Endodermal cell (in vitro differentiated cells): ENCODE measurements at regions not wholly inside any gene's neighbourhood (a gene's known extent, or its start where the extent isn't known, plus 50 kb on each side); places are given as distances from the start of the nearest gene placed in this dataset.

ENCODE experiments used
- DNase-seq: peaks from one replicate; pipeline ENCODE4 v3.0.0-alpha.2; 2017
- H3K27ac ChIP-seq: 2 replicates; pipeline ENCODE4 v1.5.1; 2013; ENCODE audit warnings: mild to moderate bottlenecking, low read depth, low read length, moderate library complexity
- H3K27me3 ChIP-seq: 2 replicates; pipeline ENCODE4 v1.6.1; 2013; ENCODE audit warnings: mild to moderate bottlenecking, low read length, moderate library complexity; ENCODE audit not compliant: insufficient read depth, control insufficient read depth, poor library complexity, severe bottlenecking
- H3K36me3 ChIP-seq: 2 replicates; pipeline ENCODE4 v1.7.0; 2013; ENCODE audit warnings: mild to moderate bottlenecking, low read length, moderate library complexity; ENCODE audit not compliant: control insufficient read depth, insufficient read depth
- H3K4me1 ChIP-seq: one replicate; pipeline ENCODE4 v1.7.0; 2013; ENCODE audit warnings: low read length; ENCODE audit not compliant: control insufficient read depth, insufficient read depth
- H3K4me3 ChIP-seq: 2 replicates; pipeline ENCODE4 v1.5.1; 2013; ENCODE audit warnings: mild to moderate bottlenecking, low read length, moderate library complexity
- H3K9ac ChIP-seq: 2 replicates; pipeline ENCODE4 v1.6.1; 2013; ENCODE audit warnings: mild to moderate bottlenecking, low read length, moderate library complexity; ENCODE audit not compliant: poor library complexity, severe bottlenecking; ENCODE audit errors: extremely low read depth
- H3K9me3 ChIP-seq: 2 replicates; pipeline ENCODE4 v1.6.1; 2013; ENCODE audit warnings: mild to moderate bottlenecking, low read length, moderate library complexity; ENCODE audit not compliant: control insufficient read depth
- H3K27ac Mint-ChIP-seq: 2 replicates; pipeline ENCODE4 v1.8.0; 2020; ENCODE audit warnings: mixed read lengths
- H3K27me3 Mint-ChIP-seq: 2 replicates; pipeline ENCODE4 v1.8.0; 2021; ENCODE audit warnings: mild to moderate bottlenecking, mixed read lengths; ENCODE audit not compliant: insufficient read depth
- H3K36me3 Mint-ChIP-seq: 2 replicates; pipeline ENCODE4 v1.8.0; 2020; ENCODE audit warnings: low read depth, mixed read lengths
- H3K4me1 Mint-ChIP-seq: 2 replicates; pipeline ENCODE4 v1.8.0; 2020; ENCODE audit warnings: mixed read lengths
- H3K4me3 Mint-ChIP-seq: 2 replicates; pipeline ENCODE4 v1.8.0; 2020; ENCODE audit warnings: mild to moderate bottlenecking, moderate library complexity, mixed read lengths
- H3K9me3 Mint-ChIP-seq: 2 replicates; pipeline ENCODE4 v1.8.0; 2020; ENCODE audit warnings: mild to moderate bottlenecking, mixed read lengths
- CTCF ChIP-seq: fragments of 200-600 bp; sonication (generic); conservative IDR thresholded peaks from 2 replicates; pipeline ENCODE4 v1.5.0; 2021; ENCODE audit warnings: antibody characterized with exemption, mild to moderate bottlenecking
- WGBS, 2 experiments: methylation state at CpG; one replicate each; pipeline versions ENCODE4 v1.1.5 to v1.1.7; 2013; ENCODE audit warnings: missing lambda C conversion rate in 2 of 2, mixed read lengths in 1 of 2; ENCODE audit not compliant: insufficient coverage in 1 of 2, insufficient read length in 1 of 2; 5-methylcytosine and 5-hydroxymethylcytosine counted together

GRCh38 chr17:71114911-71115668, 945.8 kb downstream of the KCNJ2 start:
- H3K4me1 ChIP-seq, result no peaks in the 10 kb centered on the region
- H3K9ac ChIP-seq, result no peak overlapping the region
- no peaks in the 10 kb centered on the region for H3K36me3 Mint-ChIP-seq
- no peaks in the 10 kb centered on the region for H3K9me3 ChIP-seq
- peaks cover 43% of the 10 kb centered on the region for H3K4me1 Mint-ChIP-seq
- H3K27me3 ChIP-seq, result no peaks in the 10 kb centered on the region
- no peak overlapping the region for H3K27ac Mint-ChIP-seq
- H3K4me3 ChIP-seq, result no peak overlapping the region
- H3K27me3 Mint-ChIP-seq, result peaks cover 2% of the 10 kb centered on the region
- H3K36me3 ChIP-seq, result no peaks in the 10 kb centered on the region
- WGBS, 2 experiments, result 86 to 88% methylated on average over 3 to 6 of the region's 7 CpGs
- H3K4me3 Mint-ChIP-seq, result no peak overlapping the region
- no peak for TF ChIP-seq CTCF
- no peak for DNase-seq
- no peak overlapping the region for H3K27ac ChIP-seq
- H3K9me3 Mint-ChIP-seq, result no peaks in the 10 kb centered on the region

GRCh38 chr17:71115669-71115972, 946.3 kb downstream of the KCNJ2 start:
- peaks cover 2% of the 10 kb centered on the region for H3K27me3 Mint-ChIP-seq
- no peaks in the 10 kb centered on the region for H3K4me1 ChIP-seq
- H3K27me3 ChIP-seq, result no peaks in the 10 kb centered on the region
- H3K36me3 Mint-ChIP-seq, result no peaks in the 10 kb centered on the region
- H3K9me3 ChIP-seq, result no peaks in the 10 kb centered on the region
- H3K36me3 ChIP-seq, result no peaks in the 10 kb centered on the region
- peaks cover 41% of the 10 kb centered on the region for H3K4me1 Mint-ChIP-seq
- H3K9me3 Mint-ChIP-seq, result no peaks in the 10 kb centered on the region
- H3K9ac ChIP-seq, result no peak overlapping the region
- no peak overlapping the region for H3K27ac ChIP-seq
- no peak for TF ChIP-seq CTCF
- DNase-seq, result no peak
- H3K4me3 Mint-ChIP-seq, result no peak overlapping the region
- 94 to 100% methylated on average over 4 of the region's 4 CpGs for WGBS, 2 experiments
- H3K4me3 ChIP-seq, result no peak overlapping the region
- H3K27ac Mint-ChIP-seq, result no peak overlapping the region

- H3K9ac ChIP-seq, result no peak overlapping the region
- H3K27ac ChIP-seq, result no peak overlapping the region
- H3K9me3 ChIP-seq, result no peaks in the 10 kb centered on the region
- Mint-ChIP-seq H3K4me1 (peaks cover 34% of the 10 kb centered on the region), H3K27ac (no peak overlapping the region), H3K4me3 (no peak overlapping the region), H3K27me3 (peaks cover 2% of the 10 kb centered on the region), H3K9me3 (no peaks in the 10 kb centered on the region), H3K36me3 (no peaks in the 10 kb centered on the region)
- 57 to 73% methylated on average over 4 of the region's 4 CpGs for WGBS, 2 experiments
- no peak for TF ChIP-seq CTCF
- DNase-seq, result no peak
- H3K27me3 ChIP-seq, result no peaks in the 10 kb centered on the region
- no peak overlapping the region for H3K4me3 ChIP-seq
- H3K36me3 ChIP-seq, result no peaks in the 10 kb centered on the region
- H3K4me1 ChIP-seq, result no peaks in the 10 kb centered on the region
These were observed 948.1 kb downstream of the KCNJ2 start for GRCh38 chr17:71117466-71117865.
